ENCODE measurements at regions not wholly inside any gene's neighbourhood (a gene's known extent, or its start where the extent isn't known, plus 50 kb on each side); places are given as distances from the start of the nearest gene placed in this dataset.

- DNase-seq (ENCODE audit: low read depth) = no peak
- H3K4me3 ChIP-seq (ENCODE audit: low read length) = no peak overlapping the region
- TF ChIP-seq, protein P1, sequence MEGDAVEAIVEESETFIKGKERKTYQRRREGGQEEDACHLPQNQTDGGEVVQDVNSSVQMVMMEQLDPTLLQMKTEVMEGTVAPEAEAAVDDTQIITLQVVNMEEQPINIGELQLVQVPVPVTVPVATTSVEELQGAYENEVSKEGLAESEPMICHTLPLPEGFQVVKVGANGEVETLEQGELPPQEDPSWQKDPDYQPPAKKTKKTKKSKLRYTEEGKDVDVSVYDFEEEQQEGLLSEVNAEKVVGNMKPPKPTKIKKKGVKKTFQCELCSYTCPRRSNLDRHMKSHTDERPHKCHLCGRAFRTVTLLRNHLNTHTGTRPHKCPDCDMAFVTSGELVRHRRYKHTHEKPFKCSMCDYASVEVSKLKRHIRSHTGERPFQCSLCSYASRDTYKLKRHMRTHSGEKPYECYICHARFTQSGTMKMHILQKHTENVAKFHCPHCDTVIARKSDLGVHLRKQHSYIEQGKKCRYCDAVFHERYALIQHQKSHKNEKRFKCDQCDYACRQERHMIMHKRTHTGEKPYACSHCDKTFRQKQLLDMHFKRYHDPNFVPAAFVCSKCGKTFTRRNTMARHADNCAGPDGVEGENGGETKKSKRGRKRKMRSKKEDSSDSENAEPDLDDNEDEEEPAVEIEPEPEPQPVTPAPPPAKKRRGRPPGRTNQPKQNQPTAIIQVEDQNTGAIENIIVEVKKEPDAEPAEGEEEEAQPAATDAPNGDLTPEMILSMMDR (conservative IDR thresholded peaks at IDR 0.05; ENCODE audit: low read depth, low read length) = no peak
These were observed 276.9 kb downstream of the SOX9 start for GRCh38 chr17:72397687-72398086.

DNA sequence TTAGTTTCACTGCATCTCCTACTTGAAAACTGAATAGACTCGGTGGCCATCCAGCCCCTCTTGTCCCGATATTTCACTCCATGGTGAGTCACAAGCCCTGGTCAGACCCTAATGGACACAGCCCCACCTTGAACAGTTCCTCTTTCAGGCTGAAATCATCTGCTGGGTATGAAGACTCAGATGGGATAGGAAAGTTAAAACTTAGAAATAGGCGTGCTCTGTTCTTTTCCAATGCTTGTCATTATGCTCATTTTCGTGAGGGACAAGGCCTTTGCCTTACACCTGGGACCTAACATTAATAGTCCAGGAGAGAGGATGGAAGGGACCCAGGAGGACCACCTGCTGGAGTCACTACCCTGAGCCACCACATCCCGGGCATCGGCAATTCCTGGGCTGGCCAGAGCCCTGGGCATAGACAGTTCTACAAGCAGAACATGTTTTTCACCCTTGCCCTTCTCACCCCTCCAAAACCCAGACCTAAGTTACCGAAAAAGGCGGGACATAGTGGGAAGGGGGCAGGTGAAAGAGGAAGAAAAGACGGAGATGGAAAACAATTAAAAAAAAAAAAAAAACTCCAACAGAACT lies 278.3 kb downstream of the SOX9 start:
- no peak overlapping the region for H3K4me3 ChIP-seq (ENCODE audit: low read length)
- no peak for DNase-seq (ENCODE audit: low read depth)
- TF ChIP-seq, protein P1 (conservative IDR thresholded peaks at IDR 0.05; ENCODE audit: low read depth, low read length) = no peak

GRCh38 chr17:72399608-72400487 lies 279.0 kb downstream of the SOX9 start:
- no peak for DNase-seq (ENCODE audit: low read depth)
- no peak overlapping the region for H3K4me3 ChIP-seq (ENCODE audit: low read length)
- TF ChIP-seq, protein P1 (conservative IDR thresholded peaks at IDR 0.05; ENCODE audit: low read depth, low read length) = no peak

- no peak for DNase-seq (ENCODE audit: low read depth)
- H3K4me3 ChIP-seq (ENCODE audit: low read length) = no peak overlapping the region
- TF ChIP-seq, protein P1 (conservative IDR thresholded peaks at IDR 0.05; ENCODE audit: low read depth, low read length) = no peak
These were observed 279.6 kb downstream of the SOX9 start for GRCh38 chr17:72400488-72400827.

DNA sequence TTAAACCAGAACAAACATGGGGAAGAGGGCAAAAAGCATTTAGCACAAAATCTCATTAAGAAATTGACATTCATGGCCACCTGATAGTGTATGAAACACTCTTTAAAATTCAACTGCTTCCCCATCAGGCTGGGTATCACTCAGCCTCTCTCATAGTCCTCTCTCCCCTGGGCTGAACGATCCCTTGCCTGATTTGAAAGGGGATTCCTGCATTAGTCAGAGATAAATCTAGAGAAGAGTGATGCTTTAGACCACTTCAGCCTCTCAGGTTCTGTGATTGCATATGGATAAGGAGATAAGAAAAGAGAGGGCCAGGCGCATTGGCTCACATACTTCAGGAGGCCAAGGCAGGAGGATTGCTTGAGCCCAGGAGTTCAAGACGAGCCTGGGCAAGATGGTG lies 280.0 kb downstream of the SOX9 start:
- DNase-seq (ENCODE audit: low read depth) = no peak
- TF ChIP-seq, protein P1 (conservative IDR thresholded peaks at IDR 0.05; ENCODE audit: low read depth, low read length) = no peak
- H3K4me3 ChIP-seq (ENCODE audit: low read length) = no peak overlapping the region

- DNase-seq (ENCODE audit: low read depth) = no peak
- TF ChIP-seq, protein P1 (conservative IDR thresholded peaks at IDR 0.05; ENCODE audit: low read depth, low read length) = no peak
- no peak overlapping the region for H3K4me3 ChIP-seq (ENCODE audit: low read length)
These were observed 281.3 kb downstream of the SOX9 start for GRCh38 chr17:72401883-72402726.
